ENCODE measurements at regions not wholly inside any gene's neighbourhood (a gene's known extent, or its start where the extent isn't known, plus 50 kb on each side); places are given as distances from the start of the nearest gene placed in this dataset.

DNA sequence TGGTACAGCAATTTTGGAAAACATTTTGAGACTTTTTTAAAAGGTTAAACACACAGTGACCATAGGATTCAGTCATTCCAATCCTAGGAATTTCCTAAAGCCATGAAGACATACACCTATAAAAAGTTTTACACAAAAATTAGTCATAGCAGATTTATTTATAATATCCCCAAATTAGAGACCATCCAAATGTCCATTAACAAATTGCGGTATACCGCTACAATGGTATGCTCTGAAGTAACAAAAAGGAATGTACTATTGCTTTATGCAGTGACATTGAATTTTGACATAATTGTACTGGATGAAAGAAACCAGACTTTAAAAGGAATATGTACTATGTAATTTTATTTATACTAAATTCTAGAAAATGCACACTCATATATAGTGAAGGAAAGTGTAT, 362.8 kb downstream of the HGF start:
- intact Hi-C loops (cut with micrococcal nuclease; ENCODE audit: unreplicated experiment), result no loop called here
- H3K36me3 Mint-ChIP-seq (ENCODE audit: insufficient read depth, unreplicated experiment), result no peaks in the 10 kb centered on the region
- no peak overlapping the region for H3K27ac Mint-ChIP-seq (ENCODE audit: unreplicated experiment)
- POLR2A ChIA-PET, result no interaction called here
- no peaks in the 10 kb centered on the region for H3K27me3 ChIP-seq (replicated peaks; ENCODE audit: control insufficient read depth, insufficient read depth, low read length)
- no TSS peak for BruUV-seq (replicated peaks)
- H3K9me3 ChIP-seq, result no peaks in the 10 kb centered on the region
- H3K27me3 Mint-ChIP-seq (ENCODE audit: insufficient read depth, unreplicated experiment), result no peaks in the 10 kb centered on the region
- peaks cover 10% of the 10 kb centered on the region for H3K9me3 Mint-ChIP-seq (ENCODE audit: unreplicated experiment)
- peaks cover 7% of the 10 kb centered on the region for H3K4me1 Mint-ChIP-seq (ENCODE audit: low read depth, unreplicated experiment)
- no peak for TF ChIP-seq CTCF (IDR thresholded peaks at IDR 0.05; ENCODE audit: insufficient read depth in 1 of 2, low read depth in 1 of 2, low read length in 1 of 2, severe bottlenecking in 1 of 2, unreplicated experiment in 1 of 2)
- CTCF ChIA-PET, result no interaction called here
- H3K4me1 ChIP-seq, result no peaks in the 10 kb centered on the region
- DNase-seq, result no peak
- no peaks in the 10 kb centered on the region for H3K36me3 ChIP-seq (ENCODE audit: control insufficient read depth, insufficient read depth, low read length)
- no peak overlapping the region for H3K4me3 ChIP-seq (ENCODE audit: low read depth, low read length)
- no peak overlapping the region for H3K4me3 Mint-ChIP-seq (ENCODE audit: unreplicated experiment)

GRCh38 chr7:81404669-81405068, 365.2 kb downstream of the HGF start:
- CTCF ChIA-PET, result no interaction called here
- TF ChIP-seq CTCF (IDR thresholded peaks at IDR 0.05; ENCODE audit: insufficient read depth in 1 of 2, low read depth in 1 of 2, low read length in 1 of 2, severe bottlenecking in 1 of 2, unreplicated experiment in 1 of 2), result no peak
- intact Hi-C loops (cut with micrococcal nuclease; ENCODE audit: unreplicated experiment), result no loop called here
- no TSS peak for BruUV-seq (replicated peaks)
- Histone ChIP-seq H3K4me3 (ENCODE audit: low read depth, low read length) (no peak overlapping the region), H3K4me1 (no peaks in the 10 kb centered on the region), H3K36me3 (ENCODE audit: control insufficient read depth, insufficient read depth, low read length) (no peaks in the 10 kb centered on the region), H3K9me3 (no peaks in the 10 kb centered on the region), H3K27me3 (replicated peaks; ENCODE audit: control insufficient read depth, insufficient read depth, low read length) (no peaks in the 10 kb centered on the region)
- H3K9me3 Mint-ChIP-seq (ENCODE audit: unreplicated experiment), result peaks cover 10% of the 10 kb centered on the region
- DNase-seq, result no peak
- POLR2A ChIA-PET, result no interaction called here
- H3K36me3 Mint-ChIP-seq (ENCODE audit: insufficient read depth, unreplicated experiment), result no peaks in the 10 kb centered on the region
- H3K27ac Mint-ChIP-seq (ENCODE audit: unreplicated experiment), result no peak overlapping the region
- H3K4me3 Mint-ChIP-seq (ENCODE audit: unreplicated experiment), result no peak overlapping the region
- H3K4me1 Mint-ChIP-seq (ENCODE audit: low read depth, unreplicated experiment), result peaks cover 7% of the 10 kb centered on the region
- no peaks in the 10 kb centered on the region for H3K27me3 Mint-ChIP-seq (ENCODE audit: insufficient read depth, unreplicated experiment)

- intact Hi-C loops (cut with micrococcal nuclease; ENCODE audit: unreplicated experiment), result no loop called here
- no peak overlapping the region for H3K27ac Mint-ChIP-seq (ENCODE audit: unreplicated experiment)
- BruUV-seq (replicated peaks), result no TSS peak
These were observed 367.6 kb downstream of the HGF start for GRCh38 chr7:81402227-81402626.

More at GRCh38 chr7:81402227-81402626, 367.6 kb downstream of the HGF start:
- Mint-ChIP-seq H3K27me3 (ENCODE audit: insufficient read depth, unreplicated experiment) (no peaks in the 10 kb centered on the region), H3K9me3 (ENCODE audit: unreplicated experiment) (peaks cover 10% of the 10 kb centered on the region), H3K4me1 (ENCODE audit: low read depth, unreplicated experiment) (peaks cover 7% of the 10 kb centered on the region), H3K4me3 (ENCODE audit: unreplicated experiment) (no peak overlapping the region), H3K36me3 (ENCODE audit: insufficient read depth, unreplicated experiment) (no peaks in the 10 kb centered on the region)
- ChIA-PET CTCF (no interaction called here), POLR2A (no interaction called here)
- no peak overlapping the region for H3K4me3 ChIP-seq (ENCODE audit: low read depth, low read length)
- H3K4me1 ChIP-seq, result no peaks in the 10 kb centered on the region
- no peaks in the 10 kb centered on the region for H3K27me3 ChIP-seq (replicated peaks; ENCODE audit: control insufficient read depth, insufficient read depth, low read length)
- no peaks in the 10 kb centered on the region for H3K9me3 ChIP-seq
- no peak for DNase-seq
- no peaks in the 10 kb centered on the region for H3K36me3 ChIP-seq (ENCODE audit: control insufficient read depth, insufficient read depth, low read length)
- no peak for TF ChIP-seq CTCF (IDR thresholded peaks at IDR 0.05; ENCODE audit: insufficient read depth in 1 of 2, low read depth in 1 of 2, low read length in 1 of 2, severe bottlenecking in 1 of 2, unreplicated experiment in 1 of 2)
